Trophoblast cell (in vitro differentiated cells and primary cell): ENCODE measurements at regions not wholly inside any gene's neighbourhood (a gene's known extent, or its start where the extent isn't known, plus 50 kb on each side); places are given as distances from the start of the nearest gene placed in this dataset.

ENCODE experiments used
- DNase-seq, 2 donors: peaks; one replicate each; pipeline ENCODE4 v3.0.0-alpha.2; 2016
- H2AFZ ChIP-seq: 2 replicates; pipeline ENCODE4 v1.6.1; 2013; ENCODE audit warnings: low read length, moderate library complexity, mild to moderate bottlenecking; ENCODE audit not compliant: insufficient read depth, poor library complexity
- H2AK5ac ChIP-seq: 2 replicates; pipeline ENCODE4 v1.6.1; 2013; ENCODE audit warnings: mild to moderate bottlenecking, low read length
- H2BK120ac ChIP-seq: 2 replicates; pipeline ENCODE4 v1.6.1; 2013; ENCODE audit warnings: low read length, mild to moderate bottlenecking, moderate library complexity; ENCODE audit not compliant: insufficient read depth, poor library complexity
- H2BK12ac ChIP-seq: 2 replicates; pipeline ENCODE4 v1.6.1; 2013; ENCODE audit warnings: mild to moderate bottlenecking, low read length, moderate library complexity
- H2BK5ac ChIP-seq: 2 replicates; pipeline ENCODE4 v1.6.1; 2013; ENCODE audit warnings: low read length, low read depth, moderate library complexity, mild to moderate bottlenecking; ENCODE audit not compliant: poor library complexity
- H3K14ac ChIP-seq: 2 replicates; pipeline ENCODE4 v1.6.1; 2013; ENCODE audit warnings: mild to moderate bottlenecking, low read length
- H3K18ac ChIP-seq: 2 replicates; pipeline ENCODE4 v1.6.1; 2013; ENCODE audit warnings: mild to moderate bottlenecking, low read length
- H3K23ac ChIP-seq: 2 replicates; pipeline ENCODE4 v1.6.1; 2013; ENCODE audit warnings: low read length
- H3K27ac ChIP-seq: 2 replicates; pipeline ENCODE4 v1.5.1; 2013; ENCODE audit warnings: low read depth, mild to moderate bottlenecking, inconsistent platforms, low read length, moderate library complexity
- H3K27me3 ChIP-seq: 2 replicates; pipeline ENCODE4 v1.6.1; 2013; ENCODE audit warnings: inconsistent platforms, mild to moderate bottlenecking, low read length, moderate library complexity; ENCODE audit not compliant: insufficient read depth
- H3K36me3 ChIP-seq, 2 experiments: 1 replicate in 1 of 2; 2 replicates in 1 of 2; pipeline ENCODE4 v1.6.1; 2013; ENCODE audit warnings: low read length in 2 of 2, mild to moderate bottlenecking in 2 of 2, moderate library complexity in 1 of 2; ENCODE audit not compliant: insufficient read depth in 2 of 2, control insufficient read depth in 1 of 2
- H3K4ac ChIP-seq: 2 replicates; pipeline ENCODE4 v1.6.1; 2013; ENCODE audit warnings: low read depth, mild to moderate bottlenecking, low read length, moderate library complexity
- H3K4me1 ChIP-seq, 2 experiments: 1 replicate in 1 of 2; 2 replicates in 1 of 2; pipeline ENCODE4 v1.6.1; 2013; ENCODE audit warnings: low read length in 2 of 2, mild to moderate bottlenecking in 2 of 2, moderate library complexity in 1 of 2; ENCODE audit not compliant: insufficient read depth in 2 of 2, control insufficient read depth in 1 of 2
- H3K4me2 ChIP-seq: 2 replicates; pipeline ENCODE4 v1.6.1; 2013; ENCODE audit warnings: inconsistent platforms, mild to moderate bottlenecking, low read length, moderate library complexity
- H3K4me3 ChIP-seq: 2 replicates; pipeline ENCODE4 v1.5.1; 2013; ENCODE audit warnings: mild to moderate bottlenecking, low read depth, low read length, inconsistent platforms
- H3K79me1 ChIP-seq: one replicate; pipeline ENCODE4 v1.6.1; 2013; ENCODE audit warnings: low read length
- H3K79me2 ChIP-seq: 2 replicates; pipeline ENCODE4 v1.6.1; 2013; ENCODE audit warnings: low read length, mild to moderate bottlenecking; ENCODE audit not compliant: control insufficient read depth, insufficient read depth, poor library complexity
- H3K9ac ChIP-seq: 2 replicates; pipeline ENCODE4 v1.6.1; 2013; ENCODE audit warnings: mild to moderate bottlenecking, low read length
- H3K9me3 ChIP-seq: 2 replicates; pipeline ENCODE4 v1.6.1; 2013; ENCODE audit warnings: low read depth, mild to moderate bottlenecking, control low read depth, inconsistent platforms, low read length; ENCODE audit not compliant: insufficient read depth
- H4K12ac ChIP-seq: 2 replicates; pipeline ENCODE4 v1.6.1; 2013; ENCODE audit warnings: low read depth, mild to moderate bottlenecking, low read length, moderate library complexity
- H4K8ac ChIP-seq: 2 replicates; pipeline ENCODE4 v1.6.1; 2013; ENCODE audit warnings: low read depth, mild to moderate bottlenecking, low read length, moderate library complexity
- H4K91ac ChIP-seq: one replicate; pipeline ENCODE4 v1.6.1; 2013; ENCODE audit warnings: low read depth, mild to moderate bottlenecking, low read length, moderate library complexity
- WGBS: extraction: QIAGEN DNeasy Blood & Tissue Kit; methylation state at CpG from one replicate; pipeline ENCODE4 v1.1.7; 2013; ENCODE audit warnings: missing lambda C conversion rate; ENCODE audit not compliant: insufficient read length, insufficient coverage; ENCODE audit errors: extremely low coverage; 5-methylcytosine and 5-hydroxymethylcytosine counted together

GRCh38 chr2:58641001-58641400, 399.9 kb upstream of the FANCL start:
- Histone ChIP-seq H3K36me3 (no peaks in the 10 kb centered on the region), H2BK5ac (no peak overlapping the region), H3K18ac (no peak overlapping the region), H3K4ac (no peak overlapping the region), H3K9ac (no peak overlapping the region), H3K27ac (no peak overlapping the region), H3K4me1 (peaks cover 0 to 2% of the 10 kb centered on the region in 2 experiments), H3K14ac (no peak overlapping the region), H3K23ac (no peak overlapping the region), H2BK12ac (no peak overlapping the region), H3K79me2 (no peaks in the 10 kb centered on the region), H2AFZ (no peak overlapping the region), H3K79me1 (peaks cover 2% of the 10 kb centered on the region), H2BK120ac (no peak overlapping the region), H2AK5ac (no peak overlapping the region), H4K91ac (no peak overlapping the region), H3K9me3 (no peaks in the 10 kb centered on the region), H3K27me3 (no peaks in the 10 kb centered on the region), H4K8ac (no peak overlapping the region), H3K4me3 (no peak overlapping the region), H4K12ac (no peak overlapping the region), H3K4me2 (no peak overlapping the region)
- no peak for DNase-seq
- no CpG with 5 or more reads among the region's 2 CpGs for WGBS

DNA sequence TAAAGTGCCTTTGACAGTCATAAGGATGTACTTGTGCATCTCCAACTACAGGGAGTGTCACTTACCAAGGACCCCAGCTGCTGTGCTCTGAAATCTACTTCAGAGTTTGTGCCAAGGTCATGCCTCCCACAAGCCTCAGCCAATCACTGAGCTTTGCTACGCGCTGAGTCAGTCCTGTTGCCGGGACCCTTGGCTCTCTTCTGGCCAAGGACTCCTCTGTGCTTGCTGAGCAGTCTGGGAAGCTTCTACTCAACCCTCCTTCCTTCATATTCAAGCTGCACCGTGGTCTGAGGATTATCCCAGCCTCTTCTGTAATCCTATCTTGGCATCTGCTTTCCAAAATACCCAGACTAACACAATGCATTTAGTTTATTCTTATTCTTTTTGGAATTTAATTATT, 398.9 kb upstream of the FANCL start:
- no peak overlapping the region for H2BK5ac ChIP-seq
- H3K9ac ChIP-seq: no peak overlapping the region
- WGBS: no CpG with 5 or more reads among the region's 4 CpGs
- peaks cover 2 to 5% of the 10 kb centered on the region in 2 experiments for H3K4me1 ChIP-seq
- DNase-seq: no peak
- H4K12ac ChIP-seq: no peak overlapping the region
- no peak overlapping the region for H2BK120ac ChIP-seq
- no peak overlapping the region for H3K18ac ChIP-seq
- no peak overlapping the region for H2AK5ac ChIP-seq
- peaks cover 5% of the 10 kb centered on the region for H3K79me1 ChIP-seq
- no peaks in the 10 kb centered on the region for H3K27me3 ChIP-seq
- H4K8ac ChIP-seq: no peak overlapping the region
- no peak overlapping the region for H2AFZ ChIP-seq
- no peak overlapping the region for H3K4ac ChIP-seq
- H3K9me3 ChIP-seq: no peaks in the 10 kb centered on the region
- H3K14ac ChIP-seq: no peak overlapping the region
- no peak overlapping the region for H3K4me2 ChIP-seq
- H3K36me3 ChIP-seq: no peaks in the 10 kb centered on the region
- H3K23ac ChIP-seq: no peak overlapping the region
- H3K27ac ChIP-seq: no peak overlapping the region
- H3K79me2 ChIP-seq: no peaks in the 10 kb centered on the region
- H3K4me3 ChIP-seq: no peak overlapping the region
- no peak overlapping the region for H2BK12ac ChIP-seq
- H4K91ac ChIP-seq: no peak overlapping the region

- H3K36me3 ChIP-seq: no peaks in the 10 kb centered on the region
- no peak overlapping the region for H2BK5ac ChIP-seq
- H3K4me3 ChIP-seq: no peak overlapping the region
- no peak overlapping the region for H2AK5ac ChIP-seq
- peaks cover 5% of the 10 kb centered on the region for H3K79me1 ChIP-seq
- H3K27me3 ChIP-seq: no peaks in the 10 kb centered on the region
- no peak overlapping the region for H3K4ac ChIP-seq
- no peaks in the 10 kb centered on the region for H3K9me3 ChIP-seq
- H3K4me2 ChIP-seq: no peak overlapping the region
- H4K12ac ChIP-seq: no peak overlapping the region
- no peak overlapping the region for H4K8ac ChIP-seq
- no peak overlapping the region for H2BK12ac ChIP-seq
- H2AFZ ChIP-seq: no peak overlapping the region
- H3K18ac ChIP-seq: no peak overlapping the region
- H3K27ac ChIP-seq: no peak overlapping the region
- H2BK120ac ChIP-seq: no peak overlapping the region
- H3K79me2 ChIP-seq: no peaks in the 10 kb centered on the region
- H3K4me1 ChIP-seq: peaks cover 2 to 5% of the 10 kb centered on the region in 2 experiments
- no peak overlapping the region for H3K14ac ChIP-seq
- no peak overlapping the region for H4K91ac ChIP-seq
- no CpG with 5 or more reads among the region's 3 CpGs for WGBS
- H3K9ac ChIP-seq: no peak overlapping the region
- H3K23ac ChIP-seq: no peak overlapping the region
- peak in 1 of 2 donors; percentile 82 for DNase-seq
These were observed 397.2 kb upstream of the FANCL start for GRCh38 chr2:58638256-58638805.

- no peak overlapping the region for H2AK5ac ChIP-seq
- no peak overlapping the region for H2BK5ac ChIP-seq
- no peak overlapping the region for H2BK120ac ChIP-seq
- H2AFZ ChIP-seq: no peak overlapping the region
- H3K14ac ChIP-seq: no peak overlapping the region
- H3K27me3 ChIP-seq: no peaks in the 10 kb centered on the region
- peaks cover 2 to 5% of the 10 kb centered on the region in 2 experiments for H3K4me1 ChIP-seq
- no peak overlapping the region for H3K9ac ChIP-seq
- H3K79me2 ChIP-seq: no peaks in the 10 kb centered on the region
- no peak overlapping the region for H4K12ac ChIP-seq
- no peaks in the 10 kb centered on the region for H3K36me3 ChIP-seq
- no peak overlapping the region for H3K4ac ChIP-seq
- no peak overlapping the region for H3K18ac ChIP-seq
- peaks cover 5% of the 10 kb centered on the region for H3K79me1 ChIP-seq
- H3K9me3 ChIP-seq: no peaks in the 10 kb centered on the region
- WGBS: no CpG with 5 or more reads among the region's 4 CpGs
- no peak overlapping the region for H3K27ac ChIP-seq
- no peak overlapping the region for H3K4me3 ChIP-seq
- H3K4me2 ChIP-seq: no peak overlapping the region
- no peak for DNase-seq
- no peak overlapping the region for H3K23ac ChIP-seq
- no peak overlapping the region for H2BK12ac ChIP-seq
- no peak overlapping the region for H4K91ac ChIP-seq
- H4K8ac ChIP-seq: no peak overlapping the region
These were observed 395.7 kb upstream of the FANCL start for GRCh38 chr2:58636872-58637271.
